Epithelial cell of esophagus (primary cell): ENCODE measurements at regions not wholly inside any gene's neighbourhood (a gene's known extent, or its start where the extent isn't known, plus 50 kb on each side); places are given as distances from the start of the nearest gene placed in this dataset.

ENCODE experiments used
- DNase-seq: peaks from one replicate; pipeline ENCODE4 v3.0.0; 2010; ENCODE audit warnings: low read depth
- H3K4me3 ChIP-seq: 2 replicates; pipeline ENCODE4 v1.5.1; 2011; ENCODE audit warnings: mild to moderate bottlenecking, low read length, control low read depth
- TF ChIP-seq, protein P1 (sequence below): IDR thresholded peaks from 2 replicates; pipeline ENCODE4 v1.5.1; 2011; ENCODE audit warnings: low read depth, mild to moderate bottlenecking, low read length, control low read depth, inconsistent platforms; ENCODE audit not compliant: insufficient read depth; ENCODE audit errors: missing control alignments

GRCh38 chr16:79794941-79795340 lies 194.4 kb upstream of the MAF start:
- DNase-seq = no peak
- H3K4me3 ChIP-seq = no peak overlapping the region
- TF ChIP-seq, protein P1, sequence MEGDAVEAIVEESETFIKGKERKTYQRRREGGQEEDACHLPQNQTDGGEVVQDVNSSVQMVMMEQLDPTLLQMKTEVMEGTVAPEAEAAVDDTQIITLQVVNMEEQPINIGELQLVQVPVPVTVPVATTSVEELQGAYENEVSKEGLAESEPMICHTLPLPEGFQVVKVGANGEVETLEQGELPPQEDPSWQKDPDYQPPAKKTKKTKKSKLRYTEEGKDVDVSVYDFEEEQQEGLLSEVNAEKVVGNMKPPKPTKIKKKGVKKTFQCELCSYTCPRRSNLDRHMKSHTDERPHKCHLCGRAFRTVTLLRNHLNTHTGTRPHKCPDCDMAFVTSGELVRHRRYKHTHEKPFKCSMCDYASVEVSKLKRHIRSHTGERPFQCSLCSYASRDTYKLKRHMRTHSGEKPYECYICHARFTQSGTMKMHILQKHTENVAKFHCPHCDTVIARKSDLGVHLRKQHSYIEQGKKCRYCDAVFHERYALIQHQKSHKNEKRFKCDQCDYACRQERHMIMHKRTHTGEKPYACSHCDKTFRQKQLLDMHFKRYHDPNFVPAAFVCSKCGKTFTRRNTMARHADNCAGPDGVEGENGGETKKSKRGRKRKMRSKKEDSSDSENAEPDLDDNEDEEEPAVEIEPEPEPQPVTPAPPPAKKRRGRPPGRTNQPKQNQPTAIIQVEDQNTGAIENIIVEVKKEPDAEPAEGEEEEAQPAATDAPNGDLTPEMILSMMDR = no peak

- TF ChIP-seq, protein P1 = no peak
- no peak overlapping the region for H3K4me3 ChIP-seq
- DNase-seq = no peak
These were observed 192.3 kb upstream of the MAF start for GRCh38 chr16:79792664-79793351.

DNA sequence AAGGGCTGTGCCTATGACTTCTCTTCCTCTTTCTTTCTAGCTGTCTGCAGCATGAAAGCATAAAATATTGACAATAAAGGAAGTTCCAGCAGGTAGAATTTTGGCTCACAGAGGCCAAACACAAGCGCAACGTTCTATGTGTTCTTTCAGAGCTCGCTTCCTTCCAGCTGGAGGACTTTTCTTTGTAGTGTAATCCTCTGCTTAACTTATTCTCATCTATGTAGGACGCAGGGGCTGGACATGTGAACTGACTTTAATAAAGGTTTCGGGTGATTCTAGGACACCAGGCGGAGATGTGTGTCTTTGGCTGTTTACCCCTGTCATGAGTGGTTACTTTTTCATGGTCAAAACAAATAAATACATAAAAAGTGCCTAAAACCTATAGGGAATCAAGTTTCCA lies 191.5 kb upstream of the MAF start:
- no peak for DNase-seq
- H3K4me3 ChIP-seq = no peak overlapping the region
- TF ChIP-seq, protein P1 = no peak

GRCh38 chr16:79790854-79791253 lies 190.3 kb upstream of the MAF start:
- H3K4me3 ChIP-seq = no peak overlapping the region
- DNase-seq = no peak

DNA sequence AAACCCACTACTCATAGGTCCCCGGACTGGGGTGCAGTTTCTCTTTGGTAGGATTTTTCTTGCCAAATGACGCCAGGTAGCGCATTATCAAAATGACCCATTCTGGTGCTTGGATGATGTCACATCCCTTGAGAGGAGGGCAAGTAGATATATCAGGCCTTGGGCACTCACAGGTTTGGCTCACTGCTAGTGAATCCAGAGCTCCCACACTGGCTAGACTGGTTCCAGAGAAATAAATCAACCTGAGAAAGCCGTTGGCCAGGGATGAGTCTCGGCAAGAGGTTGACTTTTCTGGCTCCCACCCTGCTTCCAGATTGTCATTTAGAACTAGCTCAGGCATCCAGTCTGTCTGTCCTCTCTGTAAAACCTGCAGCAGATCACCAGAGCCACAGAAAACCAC lies 188.4 kb upstream of the MAF start:
- TF ChIP-seq, protein P1 = no peak
- peak; percentile 65 for DNase-seq
- H3K4me3 ChIP-seq = no peak overlapping the region

More at GRCh38 chr16:79790854-79791253, 190.3 kb upstream of the MAF start:
- TF ChIP-seq, protein P1 = no peak

DNA sequence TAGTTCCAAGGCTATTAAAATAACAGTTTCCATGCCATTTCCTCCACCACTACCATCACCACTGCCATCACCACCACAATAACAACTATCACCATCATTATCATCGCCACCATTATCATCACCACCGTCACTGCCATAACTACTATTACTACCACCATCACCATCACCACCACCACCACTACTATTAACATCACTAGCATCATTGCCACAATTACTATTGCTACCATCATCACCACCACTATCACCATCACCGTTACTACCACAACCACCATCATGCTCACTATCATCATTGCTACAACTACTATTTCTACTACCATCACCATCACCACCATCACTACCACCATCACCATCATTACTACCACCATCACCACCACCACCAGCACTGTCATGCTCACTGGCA lies 185.9 kb upstream of the MAF start:
- H3K4me3 ChIP-seq = no peak overlapping the region
- TF ChIP-seq, protein P1 = no peak
- no peak for DNase-seq

DNA sequence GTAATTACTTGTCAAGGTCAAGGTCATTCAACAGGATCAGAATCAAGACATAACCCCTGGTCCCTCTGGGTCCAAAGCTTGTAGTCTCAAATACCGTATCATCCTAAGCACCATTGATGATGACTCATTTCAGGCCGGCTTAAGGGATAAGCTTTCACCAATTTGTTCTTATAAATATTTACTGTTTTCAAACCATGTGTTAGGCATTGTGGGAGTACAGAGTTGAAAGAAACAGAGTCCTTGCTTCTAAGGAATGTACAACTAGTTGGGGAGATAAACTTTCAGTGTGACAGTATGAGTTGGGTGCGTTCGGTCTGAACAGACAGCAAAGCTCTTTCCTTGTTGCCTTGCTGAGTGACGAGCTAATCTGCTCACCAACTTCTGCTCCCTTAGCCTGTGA lies 183.5 kb upstream of the MAF start:
- no peak for DNase-seq
- TF ChIP-seq, protein P1 = no peak
- H3K4me3 ChIP-seq = no peak overlapping the region
